ENCODE measurements at regions not wholly inside any gene's neighbourhood (a gene's known extent, or its start where the extent isn't known, plus 50 kb on each side); places are given as distances from the start of the nearest gene placed in this dataset.

- no peak overlapping the region for H3K27ac ChIP-seq
- TF ChIP-seq CTCF (IDR thresholded peaks at IDR 0.05): no peak
- intact Hi-C loops (cut with DNase I): no loop called here
Observed at GRCh38 chr2:41741951-41742595, 305.7 kb upstream of the PKDCC start.

DNA sequence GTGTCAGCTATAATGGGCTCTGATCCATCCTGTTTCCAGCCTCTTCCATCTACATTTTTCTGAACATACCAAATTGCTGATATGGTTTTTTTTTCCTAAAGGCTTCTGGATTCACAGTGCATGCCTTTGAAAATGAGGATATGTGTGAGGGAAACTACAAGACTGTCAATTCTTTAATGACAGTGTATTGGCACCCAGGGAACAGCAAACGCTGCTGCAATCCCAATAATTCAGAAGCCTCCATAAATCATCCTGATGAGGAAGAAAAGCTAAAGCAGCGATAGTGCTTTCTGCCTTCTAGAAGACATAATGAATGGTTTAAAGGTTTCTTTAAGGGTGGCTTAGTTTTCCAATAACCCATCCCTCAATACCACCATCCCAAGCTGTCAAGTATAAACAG, 304.5 kb upstream of the PKDCC start:
- H3K27ac ChIP-seq: no peak overlapping the region
- intact Hi-C loops (cut with DNase I): no loop called here
- H3K4me3 ChIP-seq: no peak overlapping the region
- H3K36me3 ChIP-seq: no peaks in the 10 kb centered on the region
- no peaks in the 10 kb centered on the region for H3K27me3 ChIP-seq
- H3K4me1 ChIP-seq: no peaks in the 10 kb centered on the region
- TF ChIP-seq CTCF (IDR thresholded peaks at IDR 0.05): no peak
- H3K9me3 ChIP-seq: no peaks in the 10 kb centered on the region
- DNase-seq (ENCODE audit: low spot score in 2 of 2): no peak

More at GRCh38 chr2:41741951-41742595, 305.7 kb upstream of the PKDCC start:
- H3K4me3 ChIP-seq: no peak overlapping the region
- H3K9me3 ChIP-seq: no peaks in the 10 kb centered on the region
- no peaks in the 10 kb centered on the region for H3K27me3 ChIP-seq
- H3K36me3 ChIP-seq: no peaks in the 10 kb centered on the region
- DNase-seq (ENCODE audit: low spot score in 2 of 2): no peak
- H3K4me1 ChIP-seq: no peaks in the 10 kb centered on the region

- TF ChIP-seq CTCF (IDR thresholded peaks at IDR 0.05): no peak
- intact Hi-C loops (cut with DNase I): no loop called here
- H3K9me3 ChIP-seq: no peaks in the 10 kb centered on the region
Observed at GRCh38 chr2:41750829-41751228, 297.0 kb upstream of the PKDCC start.

GRCh38 chr2:41759880-41760279, 287.9 kb upstream of the PKDCC start:
- Histone ChIP-seq H3K36me3 (no peaks in the 10 kb centered on the region), H3K4me3 (no peak overlapping the region), H3K27ac (no peak overlapping the region), H3K9me3 (no peaks in the 10 kb centered on the region), H3K27me3 (no peaks in the 10 kb centered on the region), H3K4me1 (no peaks in the 10 kb centered on the region)
- intact Hi-C loops (cut with DNase I): no loop called here
- no peak for TF ChIP-seq CTCF (IDR thresholded peaks at IDR 0.05)
- DNase-seq (ENCODE audit: low spot score in 2 of 2): no peak

More at GRCh38 chr2:41750829-41751228, 297.0 kb upstream of the PKDCC start:
- Histone ChIP-seq H3K4me3 (no peak overlapping the region), H3K36me3 (no peaks in the 10 kb centered on the region), H3K27me3 (no peaks in the 10 kb centered on the region), H3K4me1 (no peaks in the 10 kb centered on the region), H3K27ac (no peak overlapping the region)
- DNase-seq (ENCODE audit: low spot score in 2 of 2): no peak

DNA sequence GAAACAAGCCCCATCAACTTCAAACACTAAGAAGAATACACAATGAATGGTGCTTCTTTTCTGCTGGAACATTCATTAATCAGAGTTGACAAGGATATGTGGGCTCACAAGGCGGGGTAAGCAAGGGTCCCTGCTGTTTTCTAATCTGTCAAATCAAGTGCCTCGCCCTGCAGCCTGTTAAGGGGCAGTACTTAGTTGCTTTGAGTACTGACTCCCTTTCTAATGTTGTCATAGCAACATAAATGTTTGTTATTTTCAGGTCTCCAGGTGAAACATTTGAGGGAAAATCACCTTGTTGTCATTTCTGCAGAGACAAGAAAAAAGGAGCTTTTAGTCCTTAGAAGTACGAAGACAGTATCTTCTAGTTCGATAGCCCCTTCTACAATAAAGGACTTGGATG, 284.7 kb upstream of the PKDCC start:
- Histone ChIP-seq H3K4me3 (no peak overlapping the region), H3K4me1 (no peaks in the 10 kb centered on the region), H3K36me3 (no peaks in the 10 kb centered on the region), H3K27me3 (no peaks in the 10 kb centered on the region), H3K27ac (no peak overlapping the region), H3K9me3 (no peaks in the 10 kb centered on the region)
- no peak for DNase-seq (ENCODE audit: low spot score in 2 of 2)
- TF ChIP-seq CTCF (IDR thresholded peaks at IDR 0.05): no peak
- intact Hi-C loops (cut with DNase I): no loop called here

GRCh38 chr2:41764131-41764530, 283.7 kb upstream of the PKDCC start:
- Histone ChIP-seq H3K27me3 (no peaks in the 10 kb centered on the region), H3K36me3 (no peaks in the 10 kb centered on the region), H3K27ac (no peak overlapping the region), H3K4me1 (no peaks in the 10 kb centered on the region), H3K4me3 (no peak overlapping the region), H3K9me3 (no peaks in the 10 kb centered on the region)
- no peak for DNase-seq (ENCODE audit: low spot score in 2 of 2)
- TF ChIP-seq CTCF (IDR thresholded peaks at IDR 0.05): no peak
- intact Hi-C loops (cut with DNase I): no loop called here

Data from ascending aorta (tissue), 2 donors.